ENCODE measurements at regions not wholly inside any gene's neighbourhood (a gene's known extent, or its start where the extent isn't known, plus 50 kb on each side); places are given as distances from the start of the nearest gene placed in this dataset.

DNA sequence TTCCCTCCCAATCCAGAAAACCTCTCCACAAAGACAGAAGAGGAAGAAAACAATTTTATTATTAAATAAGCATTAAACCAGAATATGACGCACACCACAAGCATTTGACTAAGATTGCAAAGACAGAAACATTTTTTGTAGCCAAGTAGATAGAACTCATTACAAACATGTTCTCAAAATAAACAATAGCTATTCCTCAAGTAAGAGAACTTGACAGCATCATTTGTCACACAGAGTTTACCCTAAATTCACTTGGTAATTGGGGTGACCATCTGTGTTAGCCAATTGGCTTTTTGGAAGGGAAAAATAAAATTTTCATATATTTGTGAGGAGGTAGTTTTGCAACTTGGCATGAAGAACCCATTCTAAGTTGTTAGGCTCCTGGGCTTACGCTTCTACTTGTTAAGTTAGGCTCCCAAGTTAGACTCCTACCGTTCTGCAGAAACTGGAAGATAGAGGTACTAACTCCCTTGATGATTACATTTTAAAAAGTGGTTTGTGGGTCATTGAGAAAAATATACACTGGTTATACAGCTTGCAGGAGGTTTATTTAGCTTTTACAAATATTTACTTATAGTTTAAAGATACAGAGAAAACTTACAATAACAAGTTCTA lies 618.6 kb upstream of the CNTNAP2 start:
- Mint-ChIP-seq H3K4me3 (no peak overlapping the region), H3K27ac (no peak overlapping the region), H3K36me3 (no peaks in the 10 kb centered on the region), H3K27me3 (ENCODE audit: low read depth in 3 of 3) (no peaks in the 10 kb centered on the region), H3K4me1 (no peaks in the 10 kb centered on the region), H3K9me3 (peaks cover under 1 to 10% (median 4%) of the 10 kb centered on the region in 7 donors)
- H3K27ac ChIP-seq (ENCODE audit: low read depth in 1 of 2, low read length in 2 of 2): no peak overlapping the region
- H3K9ac ChIP-seq (ENCODE audit: insufficient read depth, low read length, poor library complexity, severe bottlenecking): no peak overlapping the region
- H3K4me1 ChIP-seq (ENCODE audit: control insufficient read depth in 1 of 2, insufficient read depth in 2 of 2, low read length in 2 of 2): no peaks in the 10 kb centered on the region
- no peak overlapping the region for H3K4me2 ChIP-seq (replicated peaks; ENCODE audit: extremely low read depth, low read length, poor library complexity, severe bottlenecking)
- intact Hi-C loops (cut with micrococcal nuclease): no loop called here
- no peaks in the 10 kb centered on the region for H3K79me2 ChIP-seq (ENCODE audit: insufficient read depth, low read length)
- no peak overlapping the region for H3K4me3 ChIP-seq (replicated peaks in 1 of 3; ENCODE audit: low read depth in 2 of 3, low read length in 3 of 3)
- WGBS (ENCODE audit: insufficient coverage): 100% methylated on average over 1 of the region's 3 CpGs
- H3K27me3 ChIP-seq (ENCODE audit: control insufficient read depth in 2 of 2, insufficient read depth in 2 of 2, low read length in 2 of 2): no peaks in the 10 kb centered on the region
- no peaks in the 10 kb centered on the region for H3K36me3 ChIP-seq (replicated peaks in 1 of 2; ENCODE audit: control insufficient read depth in 1 of 2, insufficient read depth in 2 of 2, low read length in 2 of 2)
- no peaks in the 10 kb centered on the region for H4K20me1 ChIP-seq (ENCODE audit: insufficient read depth, low read length)
- DNase-seq: no peak
- H2AFZ ChIP-seq (ENCODE audit: insufficient read depth, low read depth, low read length, poor library complexity, severe bottlenecking): no peak overlapping the region
- TF ChIP-seq CTCF (IDR thresholded peaks at IDR 0.05): no peak
- peaks cover 7 to 9% of the 10 kb centered on the region in 2 donors for H3K9me3 ChIP-seq (replicated peaks in 1 of 2; ENCODE audit: control insufficient read depth in 1 of 2, insufficient read depth in 1 of 2, low read length in 2 of 2)

DNA sequence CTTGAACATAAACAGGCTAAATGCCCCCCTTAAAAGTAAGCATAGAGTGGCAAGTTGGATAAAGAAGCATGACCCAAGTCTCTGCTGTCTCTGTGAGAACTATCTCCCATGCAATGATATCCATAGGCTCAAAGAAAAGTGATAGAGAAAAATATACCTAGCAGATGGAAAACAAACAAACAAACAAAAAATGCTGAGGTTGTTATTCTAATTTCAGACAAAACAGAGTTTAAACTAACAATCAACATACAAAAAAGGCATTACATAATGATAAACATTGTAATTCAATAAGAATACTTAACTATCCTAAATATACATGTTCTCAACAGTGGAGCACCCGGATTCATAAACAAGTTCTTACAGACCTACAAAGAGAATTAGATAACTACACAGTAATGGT lies 626.2 kb upstream of the CNTNAP2 start:
- H3K4me3 Mint-ChIP-seq: no peak overlapping the region
- no peaks in the 10 kb centered on the region for H3K36me3 Mint-ChIP-seq

More for the DNA sequence above, 626.2 kb upstream of the CNTNAP2 start:
- Histone ChIP-seq H4K20me1 (ENCODE audit: insufficient read depth, low read length) (no peaks in the 10 kb centered on the region), H3K4me3 (replicated peaks in 1 of 3; ENCODE audit: low read depth in 2 of 3, low read length in 3 of 3) (no peak overlapping the region), H3K27me3 (ENCODE audit: control insufficient read depth in 2 of 2, insufficient read depth in 2 of 2, low read length in 2 of 2) (no peaks in the 10 kb centered on the region), H3K9ac (ENCODE audit: insufficient read depth, low read length, poor library complexity, severe bottlenecking) (no peak overlapping the region), H3K36me3 (replicated peaks in 1 of 2; ENCODE audit: control insufficient read depth in 1 of 2, insufficient read depth in 2 of 2, low read length in 2 of 2) (no peaks in the 10 kb centered on the region), H3K4me2 (replicated peaks; ENCODE audit: extremely low read depth, low read length, poor library complexity, severe bottlenecking) (no peak overlapping the region), H2AFZ (ENCODE audit: insufficient read depth, low read depth, low read length, poor library complexity, severe bottlenecking) (no peak overlapping the region), H3K9me3 (replicated peaks in 1 of 2; ENCODE audit: control insufficient read depth in 1 of 2, insufficient read depth in 1 of 2, low read length in 2 of 2) (peaks cover 13 to 24% of the 10 kb centered on the region in 2 donors), H3K4me1 (ENCODE audit: control insufficient read depth in 1 of 2, insufficient read depth in 2 of 2, low read length in 2 of 2) (no peaks in the 10 kb centered on the region), H3K79me2 (ENCODE audit: insufficient read depth, low read length) (no peaks in the 10 kb centered on the region), H3K27ac (ENCODE audit: low read depth in 1 of 2, low read length in 2 of 2) (no peak overlapping the region)
- H3K27me3 Mint-ChIP-seq (ENCODE audit: low read depth in 3 of 3): no peaks in the 10 kb centered on the region
- no peaks in the 10 kb centered on the region for H3K4me1 Mint-ChIP-seq
- WGBS (ENCODE audit: insufficient coverage): no CpG with 5 or more reads among the region's 1 CpG
- no peak overlapping the region for H3K27ac Mint-ChIP-seq
- TF ChIP-seq CTCF (IDR thresholded peaks at IDR 0.05): no peak
- intact Hi-C loops (cut with micrococcal nuclease): no loop called here
- H3K9me3 Mint-ChIP-seq: peaks cover 0 to 25% (median 7%) of the 10 kb centered on the region in 7 donors
- no peak for DNase-seq
